ENCODE measurements at regions not wholly inside any gene's neighbourhood (a gene's known extent, or its start where the extent isn't known, plus 50 kb on each side); places are given as distances from the start of the nearest gene placed in this dataset.

DNA sequence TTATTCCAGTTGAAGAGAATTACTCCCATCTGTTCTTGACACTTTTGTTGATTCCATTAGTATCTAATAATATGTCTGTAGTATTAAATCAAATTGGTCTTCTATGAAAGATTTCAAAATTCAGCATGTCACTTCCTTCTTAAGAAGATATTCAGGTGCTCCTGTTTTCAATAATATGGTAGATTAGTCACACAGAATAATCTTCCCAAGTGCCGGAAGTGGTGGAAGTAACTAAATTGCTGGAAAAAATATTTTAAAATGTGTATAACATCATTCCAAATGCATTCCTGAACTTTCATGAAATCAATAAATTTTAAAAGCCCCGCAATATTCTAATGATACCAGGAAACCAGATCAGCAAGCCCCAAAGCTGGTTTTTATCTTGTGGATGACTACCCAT, 281.3 kb downstream of the EPM2A start:
- H3K36me3 ChIP-seq (replicated peaks; ENCODE audit: insufficient read depth, low read length) = no peaks in the 10 kb centered on the region
- H3F3A ChIP-seq (ENCODE audit: insufficient read depth, low read length) = no peaks in the 10 kb centered on the region
- no peak overlapping the region for H3K4me3 ChIP-seq (ENCODE audit: low read length)
- H3K27me3 ChIP-seq (replicated peaks; ENCODE audit: insufficient read depth, low read length) = no peaks in the 10 kb centered on the region
- H3K4me1 ChIP-seq (ENCODE audit: low read length) = no peaks in the 10 kb centered on the region
- no peaks in the 10 kb centered on the region for H3K9me2 ChIP-seq (replicated peaks; ENCODE audit: insufficient read depth, low read length)
- no peak overlapping the region for H3K27ac ChIP-seq (ENCODE audit: low read length)
- H3K4me2 ChIP-seq (ENCODE audit: low read depth, low read length) = no peak overlapping the region
- H4K20me1 ChIP-seq (ENCODE audit: insufficient read depth, low read length) = no peaks in the 10 kb centered on the region
- no peaks in the 10 kb centered on the region for H3K79me2 ChIP-seq (ENCODE audit: low read length)
- no peak overlapping the region for H2AFZ ChIP-seq (ENCODE audit: low read length)
- H3K9ac ChIP-seq (ENCODE audit: low read length) = no peak overlapping the region
- DNase-seq = no peak
- H3K9me3 ChIP-seq (replicated peaks; ENCODE audit: insufficient read depth, low read length) = no peaks in the 10 kb centered on the region
- TF ChIP-seq EZH2phosphoT487 (IDR thresholded peaks at IDR 0.05; ENCODE audit: low read length) (no peak), EZH2 (optimal IDR thresholded peaks at IDR 0.05; ENCODE audit: low read depth, low read length) (no peak)
- TF ChIP-seq, protein P1, sequence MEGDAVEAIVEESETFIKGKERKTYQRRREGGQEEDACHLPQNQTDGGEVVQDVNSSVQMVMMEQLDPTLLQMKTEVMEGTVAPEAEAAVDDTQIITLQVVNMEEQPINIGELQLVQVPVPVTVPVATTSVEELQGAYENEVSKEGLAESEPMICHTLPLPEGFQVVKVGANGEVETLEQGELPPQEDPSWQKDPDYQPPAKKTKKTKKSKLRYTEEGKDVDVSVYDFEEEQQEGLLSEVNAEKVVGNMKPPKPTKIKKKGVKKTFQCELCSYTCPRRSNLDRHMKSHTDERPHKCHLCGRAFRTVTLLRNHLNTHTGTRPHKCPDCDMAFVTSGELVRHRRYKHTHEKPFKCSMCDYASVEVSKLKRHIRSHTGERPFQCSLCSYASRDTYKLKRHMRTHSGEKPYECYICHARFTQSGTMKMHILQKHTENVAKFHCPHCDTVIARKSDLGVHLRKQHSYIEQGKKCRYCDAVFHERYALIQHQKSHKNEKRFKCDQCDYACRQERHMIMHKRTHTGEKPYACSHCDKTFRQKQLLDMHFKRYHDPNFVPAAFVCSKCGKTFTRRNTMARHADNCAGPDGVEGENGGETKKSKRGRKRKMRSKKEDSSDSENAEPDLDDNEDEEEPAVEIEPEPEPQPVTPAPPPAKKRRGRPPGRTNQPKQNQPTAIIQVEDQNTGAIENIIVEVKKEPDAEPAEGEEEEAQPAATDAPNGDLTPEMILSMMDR (IDR thresholded peaks at IDR 0.05; ENCODE audit: low read length) = no peak

GRCh38 chr6:145457556-145457955, 277.8 kb downstream of the EPM2A start:
- H3K27ac ChIP-seq (ENCODE audit: low read length) = no peak overlapping the region
- H3K9ac ChIP-seq (ENCODE audit: low read length) = no peak overlapping the region
- no peaks in the 10 kb centered on the region for H3K9me3 ChIP-seq (replicated peaks; ENCODE audit: insufficient read depth, low read length)
- H4K20me1 ChIP-seq (ENCODE audit: insufficient read depth, low read length) = no peaks in the 10 kb centered on the region
- H3K9me2 ChIP-seq (replicated peaks; ENCODE audit: insufficient read depth, low read length) = no peaks in the 10 kb centered on the region
- no peaks in the 10 kb centered on the region for H3K79me2 ChIP-seq (ENCODE audit: low read length)
- no peak for DNase-seq
- no peaks in the 10 kb centered on the region for H3F3A ChIP-seq (ENCODE audit: insufficient read depth, low read length)
- TF ChIP-seq EZH2phosphoT487 (IDR thresholded peaks at IDR 0.05; ENCODE audit: low read length) = no peak
- TF ChIP-seq, protein P1 (IDR thresholded peaks at IDR 0.05; ENCODE audit: low read length) = no peak
- no peak for TF ChIP-seq EZH2 (optimal IDR thresholded peaks at IDR 0.05; ENCODE audit: low read depth, low read length)
- no peak overlapping the region for H3K4me3 ChIP-seq (ENCODE audit: low read length)
- no peak overlapping the region for H3K4me2 ChIP-seq (ENCODE audit: low read depth, low read length)
- H3K36me3 ChIP-seq (replicated peaks; ENCODE audit: insufficient read depth, low read length) = no peaks in the 10 kb centered on the region
- no peaks in the 10 kb centered on the region for H3K4me1 ChIP-seq (ENCODE audit: low read length)
- no peak overlapping the region for H2AFZ ChIP-seq (ENCODE audit: low read length)
- no peaks in the 10 kb centered on the region for H3K27me3 ChIP-seq (replicated peaks; ENCODE audit: insufficient read depth, low read length)

- Histone ChIP-seq H3K4me1 (ENCODE audit: low read length) (no peaks in the 10 kb centered on the region), H3K4me2 (ENCODE audit: low read depth, low read length) (no peak overlapping the region), H2AFZ (ENCODE audit: low read length) (no peak overlapping the region), H3K27me3 (replicated peaks; ENCODE audit: insufficient read depth, low read length) (no peaks in the 10 kb centered on the region), H3F3A (ENCODE audit: insufficient read depth, low read length) (no peaks in the 10 kb centered on the region), H3K27ac (ENCODE audit: low read length) (no peak overlapping the region), H3K79me2 (ENCODE audit: low read length) (no peaks in the 10 kb centered on the region), H3K9me3 (replicated peaks; ENCODE audit: insufficient read depth, low read length) (no peaks in the 10 kb centered on the region), H4K20me1 (ENCODE audit: insufficient read depth, low read length) (no peaks in the 10 kb centered on the region), H3K9me2 (replicated peaks; ENCODE audit: insufficient read depth, low read length) (no peaks in the 10 kb centered on the region), H3K9ac (ENCODE audit: low read length) (no peak overlapping the region), H3K36me3 (replicated peaks; ENCODE audit: insufficient read depth, low read length) (no peaks in the 10 kb centered on the region), H3K4me3 (ENCODE audit: low read length) (no peak overlapping the region)
- TF ChIP-seq EZH2 (optimal IDR thresholded peaks at IDR 0.05; ENCODE audit: low read depth, low read length) = no peak
- TF ChIP-seq EZH2phosphoT487 (IDR thresholded peaks at IDR 0.05; ENCODE audit: low read length) = no peak
- TF ChIP-seq, protein P1 (IDR thresholded peaks at IDR 0.05; ENCODE audit: low read length) = no peak
- DNase-seq = no peak
Observed at GRCh38 chr6:145468534-145468933, 266.8 kb downstream of the EPM2A start.
